ENCODE measurements at regions not wholly inside any gene's neighbourhood (a gene's known extent, or its start where the extent isn't known, plus 50 kb on each side); places are given as distances from the start of the nearest gene placed in this dataset.
"Not testable (repeated sequence)": the region's sequence is repeated elsewhere in the genome, so short reads cannot be mapped to it uniquely, and the experiment has no call there.

DNA sequence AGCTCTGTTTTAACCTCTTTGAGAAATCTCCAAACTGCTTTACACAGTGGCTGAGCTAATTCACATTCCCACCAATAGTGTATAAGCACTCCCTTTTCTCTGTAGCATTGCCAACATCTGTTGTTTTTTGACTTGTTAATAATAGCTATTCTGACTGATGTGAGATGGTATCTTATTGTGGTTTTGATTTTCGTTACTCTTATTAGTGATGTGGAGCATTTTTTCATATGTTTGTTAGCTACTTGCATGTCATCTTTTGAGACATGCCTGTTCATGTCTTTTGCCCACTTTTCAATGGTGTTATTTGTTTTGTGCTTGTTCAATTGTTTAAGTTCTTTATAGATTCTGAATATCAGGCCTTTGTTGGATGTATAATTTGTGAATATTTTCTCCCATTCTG, 225.2 kb upstream of the TRPC7 start:
- Histone ChIP-seq H2AFZ (ENCODE audit: low read depth, low read length) (no peak overlapping the region), H3K36me3 (ENCODE audit: insufficient read depth, low read length) (no peaks in the 10 kb centered on the region), H3K9ac (ENCODE audit: low read depth, low read length) (no peak overlapping the region), H3K79me2 (ENCODE audit: insufficient read depth, low read length) (no peaks in the 10 kb centered on the region), H3K4me1 (ENCODE audit: insufficient read depth, low read length) (no peaks in the 10 kb centered on the region), H3K27me3 (ENCODE audit: insufficient read depth, low read length, poor library complexity) (no peaks in the 10 kb centered on the region), H3K9me3 (ENCODE audit: insufficient read depth, low read length, severe bottlenecking) (no peaks in the 10 kb centered on the region), H4K20me1 (ENCODE audit: insufficient read depth, low read length) (no peaks in the 10 kb centered on the region), H3K4me2 (ENCODE audit: insufficient read depth, low read length) (no peak overlapping the region), H3K4me3 (ENCODE audit: low read depth in 1 of 2, low read length in 2 of 2) (no peak overlapping the region), H3K27ac (ENCODE audit: low read length) (no peak overlapping the region)
- DNase-seq (no peak), ATAC-seq (ENCODE audit: insufficient read depth, low read depth) (no peak)
- TF ChIP-seq EZH2 (IDR thresholded peaks at IDR 0.05; ENCODE audit: borderline replicate concordance, low read depth, low read length, severe bottlenecking) = no peak
- TF ChIP-seq, protein P1, sequence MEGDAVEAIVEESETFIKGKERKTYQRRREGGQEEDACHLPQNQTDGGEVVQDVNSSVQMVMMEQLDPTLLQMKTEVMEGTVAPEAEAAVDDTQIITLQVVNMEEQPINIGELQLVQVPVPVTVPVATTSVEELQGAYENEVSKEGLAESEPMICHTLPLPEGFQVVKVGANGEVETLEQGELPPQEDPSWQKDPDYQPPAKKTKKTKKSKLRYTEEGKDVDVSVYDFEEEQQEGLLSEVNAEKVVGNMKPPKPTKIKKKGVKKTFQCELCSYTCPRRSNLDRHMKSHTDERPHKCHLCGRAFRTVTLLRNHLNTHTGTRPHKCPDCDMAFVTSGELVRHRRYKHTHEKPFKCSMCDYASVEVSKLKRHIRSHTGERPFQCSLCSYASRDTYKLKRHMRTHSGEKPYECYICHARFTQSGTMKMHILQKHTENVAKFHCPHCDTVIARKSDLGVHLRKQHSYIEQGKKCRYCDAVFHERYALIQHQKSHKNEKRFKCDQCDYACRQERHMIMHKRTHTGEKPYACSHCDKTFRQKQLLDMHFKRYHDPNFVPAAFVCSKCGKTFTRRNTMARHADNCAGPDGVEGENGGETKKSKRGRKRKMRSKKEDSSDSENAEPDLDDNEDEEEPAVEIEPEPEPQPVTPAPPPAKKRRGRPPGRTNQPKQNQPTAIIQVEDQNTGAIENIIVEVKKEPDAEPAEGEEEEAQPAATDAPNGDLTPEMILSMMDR (IDR thresholded peaks at IDR 0.05; ENCODE audit: borderline replicate concordance, extremely low read depth, low read length, poor library complexity, severe bottlenecking) = no peak

DNA sequence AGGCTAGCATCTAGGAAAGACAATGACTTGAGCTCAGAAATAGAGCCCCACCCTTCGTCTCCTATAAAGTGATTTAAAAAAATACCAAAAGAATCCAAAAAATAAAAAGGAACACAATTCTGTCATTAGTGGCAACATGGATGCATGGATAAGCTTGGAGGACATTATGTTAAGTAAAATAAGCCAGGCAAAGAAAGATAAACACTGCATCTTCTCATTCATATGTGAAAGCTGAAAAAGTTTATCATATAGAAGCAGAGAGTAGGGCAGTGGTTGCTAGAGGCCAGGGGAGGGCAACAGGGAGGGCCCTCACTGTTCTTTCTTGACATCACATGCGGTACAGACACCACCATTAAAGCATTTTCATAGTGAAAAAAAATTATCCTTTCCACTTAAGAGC, 220.9 kb upstream of the TRPC7 start:
- H3K79me2 ChIP-seq (ENCODE audit: insufficient read depth, low read length) = no peaks in the 10 kb centered on the region
- no peaks in the 10 kb centered on the region for H3K27me3 ChIP-seq (ENCODE audit: insufficient read depth, low read length, poor library complexity)
- H3K9ac ChIP-seq (ENCODE audit: low read depth, low read length) = no peak overlapping the region
- H3K9me3 ChIP-seq (ENCODE audit: insufficient read depth, low read length, severe bottlenecking) = no peaks in the 10 kb centered on the region
- no peak for TF ChIP-seq EZH2 (IDR thresholded peaks at IDR 0.05; ENCODE audit: borderline replicate concordance, low read depth, low read length, severe bottlenecking)
- TF ChIP-seq, protein P1 (IDR thresholded peaks at IDR 0.05; ENCODE audit: borderline replicate concordance, extremely low read depth, low read length, poor library complexity, severe bottlenecking) = no peak
- H3K4me2 ChIP-seq (ENCODE audit: insufficient read depth, low read length) = no peak overlapping the region
- DNase-seq = no peak
- H2AFZ ChIP-seq (ENCODE audit: low read depth, low read length) = no peak overlapping the region
- no peaks in the 10 kb centered on the region for H3K36me3 ChIP-seq (ENCODE audit: insufficient read depth, low read length)
- ATAC-seq (ENCODE audit: insufficient read depth, low read depth) = no peak
- H3K27ac ChIP-seq (ENCODE audit: low read length) = no peak overlapping the region
- no peak overlapping the region for H3K4me3 ChIP-seq (ENCODE audit: low read depth in 1 of 2, low read length in 2 of 2)
- H4K20me1 ChIP-seq (ENCODE audit: insufficient read depth, low read length) = no peaks in the 10 kb centered on the region
- no peaks in the 10 kb centered on the region for H3K4me1 ChIP-seq (ENCODE audit: insufficient read depth, low read length)

DNA sequence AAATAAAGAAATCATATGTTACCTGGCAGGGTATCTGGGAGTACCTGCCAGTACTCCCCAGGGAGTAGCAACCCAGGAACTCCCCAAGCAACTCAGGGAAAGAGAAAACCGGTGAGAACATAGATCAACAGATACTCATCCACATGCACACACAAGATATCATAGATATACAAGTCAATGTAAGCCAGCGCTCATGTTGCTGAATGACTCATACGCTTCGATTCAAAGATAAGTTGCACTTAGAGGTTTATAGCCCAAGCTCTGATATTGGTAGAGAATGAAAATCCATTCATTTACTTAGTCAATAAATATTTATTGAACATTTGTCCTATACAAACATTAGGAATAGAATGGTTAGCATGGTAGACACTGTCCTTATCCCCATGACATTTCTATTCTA, 219.1 kb upstream of the TRPC7 start:
- no peaks in the 10 kb centered on the region for H3K27me3 ChIP-seq (ENCODE audit: insufficient read depth, low read length, poor library complexity)
- no peaks in the 10 kb centered on the region for H4K20me1 ChIP-seq (ENCODE audit: insufficient read depth, low read length)
- H3K4me3 ChIP-seq (ENCODE audit: low read depth in 1 of 2, low read length in 2 of 2) = no peak overlapping the region
- no peak overlapping the region for H3K27ac ChIP-seq (ENCODE audit: low read length)
- H3K4me1 ChIP-seq (ENCODE audit: insufficient read depth, low read length) = no peaks in the 10 kb centered on the region
- H3K9me3 ChIP-seq (ENCODE audit: insufficient read depth, low read length, severe bottlenecking) = no peaks in the 10 kb centered on the region
- no peak overlapping the region for H2AFZ ChIP-seq (ENCODE audit: low read depth, low read length)
- H3K9ac ChIP-seq (ENCODE audit: low read depth, low read length) = no peak overlapping the region
- no peak for ATAC-seq (ENCODE audit: insufficient read depth, low read depth)
- TF ChIP-seq, protein P1 (IDR thresholded peaks at IDR 0.05; ENCODE audit: borderline replicate concordance, extremely low read depth, low read length, poor library complexity, severe bottlenecking) = no peak
- TF ChIP-seq EZH2 (IDR thresholded peaks at IDR 0.05; ENCODE audit: borderline replicate concordance, low read depth, low read length, severe bottlenecking) = no peak
- H3K36me3 ChIP-seq (ENCODE audit: insufficient read depth, low read length) = no peaks in the 10 kb centered on the region
- no peak overlapping the region for H3K4me2 ChIP-seq (ENCODE audit: insufficient read depth, low read length)
- no peak for DNase-seq
- no peaks in the 10 kb centered on the region for H3K79me2 ChIP-seq (ENCODE audit: insufficient read depth, low read length)

DNA sequence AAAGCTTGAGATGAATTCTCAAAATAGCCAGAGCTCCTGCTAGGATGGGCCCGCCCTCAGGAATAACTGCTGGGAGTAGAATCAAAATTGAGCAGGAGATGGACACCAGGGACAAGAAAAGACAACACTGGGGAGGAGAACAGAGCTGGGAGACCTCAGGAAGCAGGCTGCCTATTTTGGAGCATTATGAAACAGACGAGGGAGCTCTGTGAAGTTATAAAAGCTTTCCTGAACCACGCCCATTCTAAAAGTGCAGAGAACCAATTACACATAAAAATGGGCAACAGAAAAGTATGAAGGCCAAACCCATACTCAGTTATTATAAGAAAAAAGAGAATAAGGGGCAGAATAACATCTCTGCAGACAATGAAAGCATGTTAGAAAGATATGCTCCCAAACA, 213.9 kb upstream of the TRPC7 start:
- Histone ChIP-seq H3K9me3 (ENCODE audit: insufficient read depth, low read length, severe bottlenecking) (no peaks in the 10 kb centered on the region), H2AFZ (ENCODE audit: low read depth, low read length) (no peak overlapping the region), H3K27me3 (ENCODE audit: insufficient read depth, low read length, poor library complexity) (peaks cover 2% of the 10 kb centered on the region), H3K36me3 (ENCODE audit: insufficient read depth, low read length) (no peaks in the 10 kb centered on the region), H3K4me1 (ENCODE audit: insufficient read depth, low read length) (no peaks in the 10 kb centered on the region), H3K4me3 (ENCODE audit: low read depth in 1 of 2, low read length in 2 of 2) (no peak overlapping the region), H3K4me2 (ENCODE audit: insufficient read depth, low read length) (no peak overlapping the region), H4K20me1 (ENCODE audit: insufficient read depth, low read length) (no peaks in the 10 kb centered on the region), H3K27ac (ENCODE audit: low read length) (no peak overlapping the region), H3K79me2 (ENCODE audit: insufficient read depth, low read length) (no peaks in the 10 kb centered on the region), H3K9ac (ENCODE audit: low read depth, low read length) (no peak overlapping the region)
- ATAC-seq (ENCODE audit: insufficient read depth, low read depth) = no peak
- no peak for TF ChIP-seq EZH2 (IDR thresholded peaks at IDR 0.05; ENCODE audit: borderline replicate concordance, low read depth, low read length, severe bottlenecking)
- TF ChIP-seq, protein P1 (IDR thresholded peaks at IDR 0.05; ENCODE audit: borderline replicate concordance, extremely low read depth, low read length, poor library complexity, severe bottlenecking) = no peak
- DNase-seq = no peak

DNA sequence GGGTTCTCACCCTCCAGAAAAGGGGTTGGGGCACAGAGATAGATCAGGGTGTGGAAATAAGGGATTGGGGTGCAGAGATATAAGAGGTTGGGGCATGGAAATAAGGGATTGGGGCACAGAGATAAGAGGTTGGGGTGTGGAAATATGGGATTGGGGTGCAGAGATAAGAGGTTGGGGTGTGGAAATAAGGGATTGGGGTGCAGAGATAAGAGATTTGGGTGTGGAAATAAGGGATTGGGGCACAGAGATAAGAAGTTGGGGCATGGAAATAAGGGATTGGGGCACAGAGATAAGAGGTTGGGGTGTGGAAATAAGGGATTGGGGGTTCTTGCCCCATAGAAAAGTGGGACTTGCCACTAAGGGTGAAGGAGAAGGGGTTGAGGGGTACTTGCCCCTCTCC, 204.5 kb upstream of the TRPC7 start:
- DNase-seq; H3K27ac ChIP-seq (ENCODE audit: low read length); H3K9me3 ChIP-seq (ENCODE audit: insufficient read depth, low read length, severe bottlenecking); H4K20me1 ChIP-seq (ENCODE audit: insufficient read depth, low read length); H3K36me3 ChIP-seq (ENCODE audit: insufficient read depth, low read length); H3K4me3 ChIP-seq (ENCODE audit: low read depth in 1 of 2, low read length in 2 of 2); H3K27me3 ChIP-seq (ENCODE audit: insufficient read depth, low read length, poor library complexity); H2AFZ ChIP-seq (ENCODE audit: low read depth, low read length); H3K4me2 ChIP-seq (ENCODE audit: insufficient read depth, low read length); H3K79me2 ChIP-seq (ENCODE audit: insufficient read depth, low read length); H3K4me1 ChIP-seq (ENCODE audit: insufficient read depth, low read length); H3K9ac ChIP-seq (ENCODE audit: low read depth, low read length); ATAC-seq (ENCODE audit: insufficient read depth, low read depth): not testable (repeated sequence)

Data from DND-41 (cell line).